ENCODE measurements at regions not wholly inside any gene's neighbourhood (a gene's known extent, or its start where the extent isn't known, plus 50 kb on each side); places are given as distances from the start of the nearest gene placed in this dataset.

GRCh38 chr3:82229397-82229796 is 468.0 kb upstream of the GBE1 start:
- Histone ChIP-seq H3K36me3 (ENCODE audit: control insufficient read depth, insufficient read depth, low read length) (no peaks in the 10 kb centered on the region), H3K4me3 (ENCODE audit: low read depth, low read length) (no peak overlapping the region), H3K27me3 (ENCODE audit: control insufficient read depth, insufficient read depth, low read length) (no peaks in the 10 kb centered on the region)
- TF ChIP-seq CTCF (IDR thresholded peaks at IDR 0.05; ENCODE audit: insufficient read depth, low read depth, low read length): no peak
- ChIA-PET CTCF (no interaction called here), POLR2A (no interaction called here)
- no peak for DNase-seq (ENCODE audit: low read depth)

GRCh38 chr3:82224661-82225060 is 463.2 kb upstream of the GBE1 start:
- H3K27me3 ChIP-seq (ENCODE audit: control insufficient read depth, insufficient read depth, low read length): no peaks in the 10 kb centered on the region
- no peak overlapping the region for H3K4me3 ChIP-seq (ENCODE audit: low read depth, low read length)
- ChIA-PET CTCF (no interaction called here), POLR2A (no interaction called here)
- no peak for DNase-seq (ENCODE audit: low read depth)
- no peaks in the 10 kb centered on the region for H3K36me3 ChIP-seq (ENCODE audit: control insufficient read depth, insufficient read depth, low read length)
- TF ChIP-seq CTCF (IDR thresholded peaks at IDR 0.05; ENCODE audit: insufficient read depth, low read depth, low read length): no peak

- Histone ChIP-seq H3K36me3 (ENCODE audit: control insufficient read depth, insufficient read depth, low read length) (no peaks in the 10 kb centered on the region), H3K4me3 (ENCODE audit: low read depth, low read length) (no peak overlapping the region), H3K27me3 (ENCODE audit: control insufficient read depth, insufficient read depth, low read length) (no peaks in the 10 kb centered on the region)
- DNase-seq (ENCODE audit: low read depth): no peak
- TF ChIP-seq CTCF (IDR thresholded peaks at IDR 0.05; ENCODE audit: insufficient read depth, low read depth, low read length): no peak
- CTCF ChIA-PET: no interaction called here
- POLR2A ChIA-PET: no interaction called here
Measured at GRCh38 chr3:82222401-82222800, 461.0 kb upstream of the GBE1 start.

- H3K36me3 ChIP-seq (ENCODE audit: control insufficient read depth, insufficient read depth, low read length): no peaks in the 10 kb centered on the region
- CTCF ChIA-PET: no interaction called here
- no peak for TF ChIP-seq CTCF (IDR thresholded peaks at IDR 0.05; ENCODE audit: insufficient read depth, low read depth, low read length)
Measured at GRCh38 chr3:82217571-82217970, 456.1 kb upstream of the GBE1 start.

GRCh38 chr3:82208002-82208710 is 446.7 kb upstream of the GBE1 start:
- no peak for TF ChIP-seq CTCF (IDR thresholded peaks at IDR 0.05; ENCODE audit: insufficient read depth, low read depth, low read length)
- ChIA-PET POLR2A (no interaction called here), CTCF (no interaction called here)
- no peak for DNase-seq (ENCODE audit: low read depth)
- no peak overlapping the region for H3K4me3 ChIP-seq (ENCODE audit: low read depth, low read length)
- H3K27me3 ChIP-seq (ENCODE audit: control insufficient read depth, insufficient read depth, low read length): no peaks in the 10 kb centered on the region
- no peaks in the 10 kb centered on the region for H3K36me3 ChIP-seq (ENCODE audit: control insufficient read depth, insufficient read depth, low read length)

More at GRCh38 chr3:82217571-82217970, 456.1 kb upstream of the GBE1 start:
- Histone ChIP-seq H3K4me3 (ENCODE audit: low read depth, low read length) (no peak overlapping the region), H3K27me3 (ENCODE audit: control insufficient read depth, insufficient read depth, low read length) (no peaks in the 10 kb centered on the region)
- DNase-seq (ENCODE audit: low read depth): no peak
- POLR2A ChIA-PET: no interaction called here
